ENCODE measurements at regions not wholly inside any gene's neighbourhood (a gene's known extent, or its start where the extent isn't known, plus 50 kb on each side); places are given as distances from the start of the nearest gene placed in this dataset.
"Not testable (repeated sequence)": the region's sequence is repeated elsewhere in the genome, so short reads cannot be mapped to it uniquely, and the experiment has no call there.

DNA sequence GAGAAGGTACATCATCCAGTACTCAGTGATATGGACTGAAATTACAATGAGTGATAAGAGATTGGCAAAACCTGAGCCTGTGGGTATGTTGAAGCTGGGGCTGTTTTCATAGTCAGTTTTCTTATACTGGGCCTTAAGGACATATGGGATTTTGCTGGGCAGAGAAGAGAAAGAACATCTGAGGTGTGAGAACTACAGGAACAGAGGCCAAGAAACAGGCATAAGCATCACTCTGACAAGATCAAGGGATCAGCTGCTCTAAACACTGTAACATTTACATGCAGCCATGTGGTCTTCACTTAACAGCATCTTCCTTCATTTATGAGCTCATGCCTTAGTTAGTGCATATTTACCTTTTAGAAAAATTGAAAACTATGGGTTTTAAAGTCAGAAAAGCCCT is 220.0 kb downstream of the TRIM36 start:
- DNase-seq = no peak

DNA sequence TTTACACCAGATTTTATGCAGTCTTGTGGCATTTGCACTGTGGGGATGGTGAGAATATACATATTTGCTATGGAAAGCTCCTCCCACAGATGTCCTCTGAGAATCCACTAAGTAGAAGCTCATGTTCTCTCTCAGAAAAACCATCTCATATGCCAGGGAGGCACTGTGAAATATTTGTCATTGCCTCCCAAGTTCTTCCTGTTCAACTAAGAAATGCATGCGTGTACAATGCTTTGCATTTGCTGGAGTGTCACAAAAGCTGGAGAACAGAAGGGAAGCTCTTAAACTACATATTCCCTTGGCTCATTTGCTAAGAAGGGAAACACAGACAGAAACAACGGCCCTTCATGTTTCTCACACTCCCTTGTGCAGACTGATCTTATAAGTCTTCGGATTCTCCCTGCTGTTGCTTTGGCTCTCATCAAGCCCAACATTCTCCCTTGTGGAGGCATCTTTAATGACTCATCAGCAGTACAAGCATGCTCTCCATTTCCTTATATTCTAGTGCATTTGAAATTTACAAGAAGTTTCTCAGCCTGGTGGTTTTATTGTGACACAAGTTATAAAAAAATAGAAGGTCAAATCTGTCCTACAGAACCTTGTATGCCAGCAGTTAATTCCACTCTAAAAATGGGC is 220.6 kb downstream of the TRIM36 start:
- no peak for DNase-seq

DNA sequence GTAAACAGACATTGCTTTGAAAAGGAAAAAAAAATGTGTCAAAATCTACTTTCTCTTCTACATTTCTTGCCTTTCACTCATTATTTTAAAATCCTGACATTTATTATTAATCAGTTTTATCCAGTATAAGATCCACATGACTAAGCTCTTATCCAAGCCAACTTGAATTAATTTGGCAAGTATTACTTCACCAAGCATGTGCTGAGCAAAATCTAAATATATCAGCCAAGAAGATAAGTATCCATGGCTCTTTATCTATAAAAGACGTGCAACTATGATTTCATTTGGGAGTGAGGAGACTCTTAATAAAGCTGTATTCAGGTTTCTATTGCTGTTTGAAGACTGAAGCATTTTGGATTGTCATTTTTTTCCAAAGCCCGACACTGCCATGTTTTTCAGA is 221.3 kb downstream of the TRIM36 start:
- DNase-seq = no peak

DNA sequence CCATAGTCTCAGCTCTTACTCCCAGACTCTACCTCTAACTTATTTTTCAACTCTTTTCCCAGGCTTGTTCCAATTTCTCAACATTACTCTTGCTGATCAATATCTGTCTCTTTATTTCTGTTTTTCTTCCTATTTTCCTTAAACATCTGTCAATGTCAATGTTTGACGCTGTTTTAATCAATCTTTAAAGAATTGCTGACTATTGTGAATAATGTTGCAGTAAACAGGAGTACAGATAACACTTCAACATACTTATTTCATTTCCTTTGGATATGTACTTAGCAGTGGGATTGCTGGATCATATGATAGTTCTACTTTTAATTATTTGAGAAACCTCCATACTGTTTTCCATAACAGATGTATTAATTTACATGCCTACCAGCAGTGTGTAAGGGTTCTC is 229.0 kb downstream of the TRIM36 start:
- no peak for DNase-seq

DNA sequence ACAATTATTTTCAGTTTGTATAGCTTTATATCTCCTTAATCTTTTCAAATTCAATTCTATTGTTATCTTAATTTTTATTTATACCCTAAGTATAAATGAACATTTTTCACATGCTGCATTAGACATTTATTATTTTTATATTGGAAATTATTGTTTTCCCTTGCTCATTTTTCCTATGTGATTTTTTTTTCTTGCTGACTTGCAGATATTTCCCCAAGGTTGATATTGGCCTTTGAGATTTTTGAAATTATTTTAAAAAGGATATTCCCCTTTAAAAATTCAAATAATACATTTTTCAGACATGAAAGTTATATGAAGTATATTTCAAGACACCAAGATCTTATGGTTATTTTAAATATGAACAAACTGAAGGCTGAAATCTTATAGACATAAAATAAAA is 234.2 kb downstream of the TRIM36 start:
- no peak for DNase-seq

DNA sequence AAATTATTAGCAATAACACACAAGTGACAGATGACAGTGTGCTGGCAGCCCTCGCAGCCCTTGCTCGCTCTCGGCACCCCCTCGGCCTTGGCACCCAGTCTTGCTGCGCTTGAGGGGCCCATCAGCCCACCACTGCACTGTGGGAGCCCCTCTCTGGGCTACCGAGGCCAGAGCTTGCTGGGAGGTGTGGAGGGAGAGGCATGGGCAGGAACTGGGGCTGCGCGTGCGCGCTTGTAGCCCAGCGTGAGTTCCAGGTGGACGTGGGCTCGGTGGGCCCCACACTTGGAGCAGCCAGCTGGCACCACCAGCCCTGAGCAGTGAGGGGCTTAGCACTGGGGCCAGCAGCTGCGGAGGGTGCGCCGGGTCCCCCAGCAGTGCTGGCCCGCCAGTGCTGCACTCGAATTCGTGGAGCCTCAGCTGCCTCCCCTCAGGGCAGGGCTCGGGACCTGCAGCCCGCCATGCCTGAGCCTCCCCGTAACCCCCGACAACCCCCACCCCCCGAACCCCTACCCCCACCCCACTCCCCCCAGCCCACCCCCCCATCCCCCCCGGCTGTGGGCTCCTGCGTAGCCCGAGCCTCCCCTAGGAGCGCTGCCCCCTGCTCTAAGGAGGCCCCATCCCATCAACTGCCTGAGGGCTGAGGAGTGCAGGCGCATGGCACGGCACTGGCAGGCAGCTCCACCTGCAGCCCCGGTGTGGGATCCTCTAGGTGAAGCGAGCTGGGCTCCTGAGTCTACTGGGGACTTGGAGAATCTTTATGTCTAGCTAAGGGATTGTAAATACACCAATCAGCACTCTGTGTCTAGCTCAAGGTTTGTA is 240.9 kb downstream of the TRIM36 start:
- no peak for DNase-seq

DNA sequence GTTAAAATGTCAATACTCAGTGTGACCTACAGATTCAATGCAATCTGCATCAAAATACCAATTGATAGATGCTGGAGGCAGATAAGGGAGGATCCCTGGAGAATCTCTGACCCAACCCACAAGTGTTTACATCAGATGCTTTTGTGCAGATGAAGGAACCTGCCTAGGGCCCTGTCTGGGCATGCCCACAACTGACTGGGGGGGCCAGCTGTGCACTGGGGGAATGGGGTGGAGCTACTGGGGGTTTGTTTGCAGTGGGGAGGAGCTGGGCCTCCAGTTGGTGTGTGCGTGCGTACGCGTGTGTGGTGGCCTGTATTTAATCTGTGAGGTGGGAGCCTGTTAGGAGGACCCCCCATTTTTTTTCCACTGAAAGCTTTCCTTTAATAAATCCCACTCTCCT is 244.9 kb downstream of the TRIM36 start:
- no peak for DNase-seq

DNA sequence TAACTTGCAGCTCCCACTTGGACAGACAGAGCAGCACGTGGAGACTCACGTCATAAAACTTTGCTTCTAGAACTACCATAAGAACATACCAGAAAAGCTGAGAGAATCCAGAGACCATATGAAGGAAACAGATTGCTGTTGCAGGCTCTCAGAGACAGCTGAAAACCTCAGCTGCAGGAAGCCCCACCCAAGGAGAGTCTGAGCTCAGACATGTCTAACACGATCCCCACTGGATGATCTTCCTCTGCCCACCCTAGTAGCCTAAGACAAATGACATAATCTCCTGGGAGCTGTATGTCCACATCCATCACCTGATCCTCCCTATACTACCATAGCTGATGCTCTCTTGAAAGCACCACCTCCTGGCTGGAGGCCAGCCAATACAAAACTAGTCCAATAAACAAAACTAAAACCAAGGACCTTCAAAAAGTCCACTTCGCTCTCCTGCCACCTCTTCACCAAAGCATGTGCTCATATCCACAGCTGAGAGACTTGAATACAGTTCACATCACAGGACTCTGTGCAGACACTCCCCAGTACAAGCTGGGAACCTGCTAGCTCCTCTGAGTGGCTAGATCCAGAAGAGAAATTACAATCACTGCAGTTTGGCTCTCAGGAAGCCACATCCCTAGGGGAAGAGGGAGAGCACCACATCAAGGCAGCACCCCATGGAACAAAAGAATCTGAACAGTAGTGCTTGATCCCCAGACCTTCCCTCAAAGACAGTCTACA is 257.4 kb downstream of the TRIM36 start:
- no peak for DNase-seq

DNA sequence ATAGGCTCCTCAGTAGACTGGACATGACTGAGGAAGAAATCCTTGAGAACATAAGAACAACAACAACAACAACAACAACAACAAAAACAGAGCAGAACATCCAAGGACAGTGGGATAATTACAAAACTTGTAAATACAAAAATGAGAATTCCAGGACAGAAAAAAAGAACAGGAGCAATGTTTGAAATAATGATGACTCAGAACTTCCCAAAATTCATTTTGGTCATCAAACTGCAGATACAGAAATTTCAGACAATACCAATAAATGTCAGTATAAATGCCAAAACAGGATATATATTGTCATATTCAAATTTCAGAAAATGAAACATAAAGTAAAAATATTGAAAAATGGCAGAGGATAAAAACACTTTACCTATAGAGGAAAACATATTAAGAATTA is 259.0 kb downstream of the TRIM36 start:
- no peak for DNase-seq

DNA sequence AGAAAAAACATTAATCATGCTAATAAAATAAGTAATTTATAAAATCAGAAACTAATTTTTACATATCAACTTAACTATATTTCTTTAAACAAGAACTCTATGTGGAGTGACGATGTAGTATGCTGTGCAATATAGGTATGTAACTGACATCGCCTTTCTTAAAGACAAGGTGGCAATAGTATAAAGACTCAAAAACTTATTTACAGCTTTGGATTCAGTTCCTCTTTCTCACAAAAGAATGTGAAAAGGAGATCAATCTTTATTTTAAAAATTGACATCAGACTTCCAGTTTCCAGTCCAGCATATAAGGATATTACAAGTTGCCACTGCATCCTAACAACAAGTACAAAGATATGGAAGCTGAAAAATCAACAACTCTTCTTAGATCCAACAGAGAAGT is 260.3 kb downstream of the TRIM36 start:
- DNase-seq = no peak

DNA sequence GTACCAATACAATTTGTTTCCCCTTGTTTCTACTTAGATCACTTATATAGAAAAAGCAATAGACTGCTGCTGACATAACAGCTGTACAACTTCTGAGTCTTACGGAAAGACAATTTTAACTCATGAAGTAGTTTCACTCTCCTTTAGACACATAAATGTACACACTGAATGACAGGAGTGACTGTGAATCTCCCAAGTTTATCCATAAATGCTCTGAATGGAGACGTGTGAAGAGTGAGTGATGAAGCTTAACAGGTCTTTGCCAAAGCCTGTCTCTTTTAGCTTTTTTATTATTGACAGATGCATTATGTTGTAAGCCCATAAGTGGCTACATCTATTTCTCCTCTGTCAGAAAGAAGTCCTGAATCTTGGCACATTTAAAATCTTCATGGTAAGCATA is 265.9 kb downstream of the TRIM36 start:
- no peak for DNase-seq

DNA sequence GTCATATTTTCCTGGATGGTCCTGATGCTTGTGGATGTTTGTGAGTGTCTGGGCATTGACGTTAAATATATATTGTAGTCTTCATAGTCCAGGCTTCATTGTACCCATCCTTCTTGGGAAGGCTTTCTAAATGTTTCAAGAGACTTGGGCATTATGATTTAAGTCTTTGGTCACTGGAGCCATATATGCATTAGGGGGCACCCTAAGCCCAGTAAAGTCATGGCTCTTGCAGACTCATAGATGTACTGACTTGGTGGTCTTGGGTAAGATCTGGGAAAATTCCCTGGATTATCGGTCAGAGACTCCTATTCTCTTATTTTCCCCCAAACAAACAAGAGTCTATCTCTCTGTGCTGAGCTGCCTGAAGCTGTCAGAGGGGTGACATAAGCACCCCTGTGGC is 271.1 kb downstream of the TRIM36 start:
- no peak for DNase-seq

DNA sequence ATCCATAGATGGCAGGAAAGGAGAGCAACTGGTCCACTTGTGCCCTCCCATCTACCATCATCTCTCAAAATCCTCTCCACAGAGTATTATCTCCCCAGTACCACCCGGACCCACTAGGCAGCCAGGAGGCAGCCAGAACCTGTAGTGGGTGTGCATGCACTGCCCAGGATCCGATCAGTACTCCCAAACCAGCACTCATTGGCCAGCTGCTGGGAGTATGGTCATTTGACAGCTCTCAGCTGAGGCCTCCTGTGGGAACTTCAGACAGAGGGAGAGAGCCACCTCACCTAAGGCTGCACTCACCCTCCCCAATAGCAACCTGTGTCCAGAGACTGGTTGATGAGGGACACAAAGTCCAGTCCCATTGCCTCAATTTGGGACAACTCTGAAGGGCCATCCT is 286.0 kb downstream of the TRIM36 start:
- DNase-seq = no peak

DNA sequence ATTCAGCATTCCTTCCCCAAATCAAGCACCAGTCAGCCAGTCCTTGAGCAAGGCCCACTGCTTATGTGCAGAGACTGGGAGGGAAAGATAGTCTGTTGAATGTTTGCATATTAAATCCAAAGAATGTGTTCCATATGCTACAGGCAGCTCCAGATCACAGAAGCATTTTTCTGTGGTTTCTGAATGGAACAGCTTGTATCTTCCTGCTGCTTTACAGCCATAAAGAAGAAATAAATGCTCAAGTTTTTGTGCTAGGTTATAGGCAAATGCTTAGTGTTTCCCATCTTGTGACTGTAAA is 310.3 kb downstream of the TRIM36 start:
- DNase-seq = no peak

DNA sequence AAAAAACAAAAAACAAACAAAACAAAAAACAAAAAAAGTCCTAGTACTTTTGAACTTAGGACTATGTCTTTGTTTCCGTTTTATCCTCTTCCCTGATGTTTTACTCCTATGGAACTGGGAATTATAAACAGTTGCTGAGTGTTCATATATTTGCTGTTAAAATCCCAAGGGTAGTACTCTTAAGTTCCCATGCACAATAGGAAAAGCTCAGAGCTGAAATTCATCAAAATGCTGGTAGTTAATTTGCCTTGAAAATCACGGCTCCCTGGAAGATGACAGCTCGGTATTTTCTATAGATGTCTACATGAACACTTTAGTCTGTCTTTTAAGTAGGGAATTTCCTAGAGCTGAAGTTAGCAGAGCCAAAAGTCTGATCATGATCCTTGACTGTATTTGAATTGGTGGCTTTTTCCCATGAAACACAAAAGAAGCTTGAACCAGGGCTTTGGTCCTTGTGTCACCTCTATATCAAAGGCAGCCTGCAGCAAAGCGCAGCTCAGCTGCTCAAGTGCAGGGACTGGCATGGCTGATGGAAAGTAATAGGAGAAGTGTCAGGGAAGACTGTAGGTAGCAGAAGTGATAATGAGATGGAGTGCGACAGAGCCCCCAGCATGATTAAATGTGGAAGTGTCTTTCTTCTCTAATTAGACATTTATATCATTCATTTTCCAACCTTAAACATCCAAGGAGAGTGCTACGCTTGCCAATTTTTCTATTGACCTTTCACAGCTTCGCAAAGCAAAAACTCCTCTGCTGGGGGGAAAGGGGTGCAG is 310.9 kb downstream of the TRIM36 start:
- DNase-seq = no peak

DNA sequence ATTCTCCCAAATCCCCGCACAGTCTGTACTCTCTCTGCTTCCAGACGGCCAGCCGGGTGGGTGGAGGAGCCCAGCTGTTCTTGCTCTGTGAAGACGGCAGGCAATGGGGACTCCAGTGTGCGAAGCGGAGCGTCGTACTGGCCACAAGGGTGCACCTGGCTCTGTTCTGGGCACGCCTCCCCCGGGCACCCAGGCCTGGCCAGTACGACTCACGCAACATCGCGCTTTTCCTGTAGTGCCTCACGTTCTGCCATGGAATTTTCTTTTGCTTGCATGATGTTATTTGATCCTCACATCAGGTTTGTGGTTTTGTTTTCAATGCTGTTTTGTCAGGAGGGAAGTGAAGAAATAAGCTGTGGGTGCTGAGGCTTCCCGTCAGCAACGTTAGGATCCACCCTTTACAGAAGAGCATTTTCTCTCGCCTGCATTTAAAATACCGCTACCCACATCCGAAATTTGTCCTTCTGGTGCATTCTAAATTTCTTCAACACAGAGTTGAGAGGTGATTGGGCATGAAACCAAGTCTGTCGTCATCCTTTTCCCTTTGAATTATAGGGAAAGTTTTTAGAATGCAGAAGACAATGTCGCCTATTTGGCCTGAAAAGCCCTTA is 311.7 kb downstream of the TRIM36 start:
- peak; percentile 10 for DNase-seq

DNA sequence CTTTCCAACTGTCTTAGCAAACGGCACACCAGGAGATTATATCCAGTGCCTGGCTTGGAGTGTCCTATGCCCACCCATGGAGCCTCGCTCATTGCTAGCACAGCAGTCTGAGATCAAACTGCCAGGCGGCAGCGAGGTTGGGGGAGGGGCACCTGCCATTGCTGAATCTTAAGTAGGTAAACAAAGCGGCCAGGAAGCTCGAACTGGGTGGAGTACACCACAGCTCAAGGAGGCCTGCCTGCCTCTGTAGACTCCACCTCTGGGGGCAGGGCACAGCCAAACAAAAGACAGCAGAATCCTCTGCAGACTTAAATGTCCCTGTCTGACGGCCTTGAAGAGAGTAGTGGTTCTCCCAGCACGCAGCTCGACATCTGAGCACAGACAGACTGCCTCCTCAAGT is 325.0 kb downstream of the TRIM36 start:
- not testable (repeated sequence) for DNase-seq

DNA sequence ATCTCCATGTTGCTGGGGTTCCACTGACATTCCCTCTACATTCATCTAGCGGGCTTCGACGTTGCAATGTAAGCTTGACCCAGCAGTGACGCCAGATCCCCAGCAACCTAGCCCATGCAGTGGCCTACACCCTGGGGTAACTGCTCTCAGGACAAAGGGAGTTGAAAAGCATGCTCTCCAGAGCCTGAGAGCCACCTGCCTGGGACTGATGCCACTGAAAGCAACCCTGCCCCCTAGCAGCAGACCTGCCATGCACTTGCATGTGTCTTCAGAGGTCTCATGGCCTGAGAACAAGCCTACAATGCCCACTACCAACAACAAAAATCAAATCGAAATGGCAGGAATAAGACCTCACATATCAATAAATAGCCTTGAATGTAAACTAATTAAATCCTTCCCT is 330.3 kb downstream of the TRIM36 start:
- DNase-seq = no peak

DNA sequence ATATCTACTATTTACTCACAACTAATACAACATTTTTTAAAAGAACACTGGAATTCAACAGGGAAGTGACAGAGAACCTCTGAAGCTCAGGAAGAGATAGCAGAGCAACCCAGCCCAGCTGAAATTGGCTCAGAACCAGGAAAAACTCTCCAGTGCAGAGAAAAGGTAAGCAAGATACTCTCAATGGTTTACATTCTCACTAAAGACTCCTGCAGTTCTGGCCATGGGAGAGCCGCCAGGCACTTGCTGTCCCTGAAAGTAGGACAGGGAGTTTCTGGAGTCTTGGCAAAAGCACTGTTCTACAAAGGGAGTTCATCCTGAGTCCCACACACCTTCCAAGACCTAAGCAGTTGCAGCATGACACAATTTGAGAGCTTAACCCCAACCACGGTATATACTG is 330.8 kb downstream of the TRIM36 start:
- DNase-seq = no peak

DNA sequence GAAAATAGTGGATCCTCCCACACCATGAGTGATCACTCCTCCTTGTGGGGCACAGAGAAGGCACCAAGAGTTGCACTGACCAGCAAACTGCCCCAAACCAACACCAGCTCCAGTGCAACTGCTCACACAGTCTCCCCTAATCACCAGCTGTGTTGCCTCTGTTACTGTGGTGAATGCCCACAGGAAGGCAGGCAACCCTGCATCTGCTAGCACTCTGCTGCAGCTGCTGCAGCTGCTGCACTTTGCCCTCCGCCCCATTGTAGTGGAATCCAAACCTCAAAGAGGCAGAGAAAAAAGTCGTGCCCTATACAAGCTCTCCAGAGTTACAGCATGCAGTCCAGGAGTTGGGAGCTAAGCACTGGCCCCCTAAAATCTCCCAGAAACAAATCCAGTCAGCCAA is 339.6 kb downstream of the TRIM36 start:
- DNase-seq = no peak

DNA sequence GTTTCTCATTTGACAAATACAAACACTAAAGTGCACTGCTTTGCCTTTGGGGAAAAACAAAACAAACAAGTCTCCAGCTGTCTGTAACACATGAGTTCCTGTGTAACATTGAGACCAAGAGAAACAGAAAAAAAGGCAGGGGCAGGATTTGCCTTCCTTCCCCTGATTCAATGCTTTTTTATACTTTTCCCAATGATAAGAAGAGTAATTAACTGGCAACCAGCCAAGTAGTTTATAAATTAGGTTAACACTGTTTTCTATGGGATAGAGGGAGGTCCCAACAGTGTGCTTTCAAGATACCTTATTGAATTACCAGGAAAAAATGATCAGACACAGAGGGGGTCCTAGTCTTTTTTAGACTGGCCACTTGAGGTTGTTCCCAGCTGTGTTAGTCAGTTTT is 346.8 kb downstream of the TRIM36 start:
- DNase-seq = no peak

DNA sequence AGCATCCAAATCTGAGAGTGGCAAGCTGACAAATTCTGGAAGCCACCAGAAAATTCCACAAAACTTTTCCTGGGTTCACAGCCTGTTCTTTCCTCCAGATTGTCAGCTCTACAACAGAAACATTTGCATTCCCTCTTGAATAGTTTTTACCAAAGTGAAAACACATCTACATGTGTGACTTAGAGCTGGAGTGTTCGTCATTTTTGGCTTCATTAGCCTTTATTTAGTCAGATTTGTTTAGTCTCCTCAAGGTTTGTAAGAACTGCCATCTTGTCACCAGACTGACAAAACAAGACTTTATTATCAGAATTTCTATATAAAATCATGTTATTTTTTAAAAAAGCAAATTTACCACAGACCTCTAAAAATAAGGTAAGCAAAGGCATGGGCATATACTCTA is 347.3 kb downstream of the TRIM36 start:
- no peak for DNase-seq

DNA sequence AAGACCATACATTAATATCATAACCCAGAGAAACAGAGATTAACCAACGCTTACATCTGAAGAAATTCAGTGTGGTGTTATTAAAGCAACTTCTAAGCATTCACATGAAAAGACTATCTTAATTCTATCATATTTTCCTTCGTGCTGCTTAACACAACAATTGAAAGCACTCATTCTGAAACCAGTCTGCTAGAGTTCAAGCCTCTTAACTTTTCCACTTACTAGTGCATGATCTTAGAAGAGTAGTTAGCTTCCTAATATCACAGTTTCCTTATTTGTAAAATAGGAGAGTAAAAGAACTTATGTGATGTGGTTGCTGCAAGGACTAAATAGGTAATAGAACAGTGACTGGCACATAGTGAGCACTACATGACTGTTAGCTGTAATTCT is 379.3 kb downstream of the TRIM36 start:
- DNase-seq = no peak
